NCI-H748 treated with DMSO at 0.1 percent for 48 hours (cell line): ENCODE measurements at regions not wholly inside any gene's neighbourhood (a gene's known extent, or its start where the extent isn't known, plus 50 kb on each side); places are given as distances from the start of the nearest gene placed in this dataset.

Source experiments
- DNase-seq: peaks from one replicate; lab custom pipeline; 2025; lab: John Stamatoyannopoulos, UW

DNA sequence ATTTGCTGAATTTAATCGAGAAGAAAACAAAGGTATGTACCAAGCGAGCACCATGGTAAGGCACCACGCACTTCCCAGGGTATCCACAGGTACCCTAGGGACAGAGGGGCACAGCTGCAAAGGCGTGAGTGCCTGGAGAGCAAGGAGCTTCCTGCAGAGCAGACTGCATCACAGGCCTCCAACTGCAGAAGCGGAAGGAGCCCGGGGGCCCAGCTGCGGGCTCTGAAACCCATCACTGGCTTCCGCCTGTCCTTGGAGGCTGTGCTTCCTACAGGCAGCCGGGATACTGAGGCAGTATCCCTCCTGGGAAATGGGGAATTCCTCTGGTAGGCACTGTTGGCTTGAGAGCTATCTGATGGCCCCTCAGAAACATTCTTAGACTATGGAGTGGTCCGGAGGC, 217.4 kb upstream of the GMDS start:
- no peak for DNase-seq

DNA sequence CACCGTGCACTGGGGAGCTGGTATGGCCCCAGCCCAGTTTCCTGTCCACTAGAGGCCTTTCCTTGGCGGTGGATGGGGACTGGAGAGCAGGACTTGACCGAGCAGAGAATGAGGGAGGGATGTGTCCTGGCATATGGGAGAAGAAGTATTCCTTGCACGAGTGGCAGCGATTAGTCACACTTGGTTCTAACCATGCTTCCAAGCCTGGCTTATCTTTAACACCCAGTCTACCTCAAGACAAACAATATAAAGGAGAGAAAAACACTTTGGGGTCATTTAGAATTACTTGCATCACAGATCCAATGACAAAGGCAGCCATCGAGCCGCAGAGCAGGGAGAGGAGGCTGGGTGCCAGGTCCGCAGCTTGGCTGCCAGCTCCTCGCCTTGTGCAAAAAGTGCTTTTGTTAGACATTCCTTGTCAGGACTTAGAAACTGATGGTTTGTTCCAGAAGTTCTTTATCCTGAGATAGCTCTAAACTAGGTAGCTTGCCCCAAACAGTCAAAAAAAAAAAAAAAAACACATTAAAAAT, 214.9 kb upstream of the GMDS start:
- no peak for DNase-seq

- no peak for DNase-seq
Observed at GRCh38 chr6:2454180-2454579, 208.8 kb upstream of the GMDS start.

- DNase-seq = peak; percentile 92
Observed at GRCh38 chr6:2450546-2450945, 205.1 kb upstream of the GMDS start.

GRCh38 chr6:2449572-2449940, 204.2 kb upstream of the GMDS start:
- DNase-seq = no peak

DNA sequence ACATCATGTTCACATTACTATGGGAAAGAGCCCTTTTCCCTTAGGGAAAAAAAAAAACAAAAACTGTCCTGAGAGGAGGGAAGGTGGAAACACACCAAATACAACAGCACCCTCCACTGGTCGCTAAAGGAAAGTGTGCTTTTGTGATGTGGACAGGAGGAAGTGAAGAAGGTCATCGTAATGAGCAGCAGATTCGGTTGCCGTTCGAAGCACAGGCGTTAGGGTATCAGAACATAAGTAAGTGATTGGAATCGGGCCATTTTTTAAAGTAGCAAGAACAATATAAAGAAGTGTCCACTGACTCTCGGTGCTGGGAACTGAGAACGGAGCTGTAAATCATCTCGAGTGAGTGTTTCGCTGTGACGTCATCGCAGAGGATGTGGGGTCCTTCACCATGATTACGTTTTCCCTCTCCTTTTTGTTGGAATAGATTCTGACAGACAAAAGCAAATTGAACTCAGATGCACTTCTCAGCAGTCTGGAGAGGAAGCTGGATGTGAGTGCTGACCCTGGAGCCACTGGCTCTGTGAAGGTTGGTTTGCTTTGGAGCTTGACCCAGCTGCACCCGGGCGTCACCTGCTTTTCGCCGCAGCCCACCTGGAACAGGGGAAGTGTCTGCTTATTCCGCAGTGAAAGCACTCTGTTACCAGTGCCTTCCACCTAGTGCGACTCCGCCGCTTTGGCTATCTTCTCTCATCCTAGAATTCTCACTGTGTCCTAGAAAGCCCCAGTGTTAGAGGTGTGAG, 203.6 kb upstream of the GMDS start:
- peak; percentile 94 for DNase-seq

DNA sequence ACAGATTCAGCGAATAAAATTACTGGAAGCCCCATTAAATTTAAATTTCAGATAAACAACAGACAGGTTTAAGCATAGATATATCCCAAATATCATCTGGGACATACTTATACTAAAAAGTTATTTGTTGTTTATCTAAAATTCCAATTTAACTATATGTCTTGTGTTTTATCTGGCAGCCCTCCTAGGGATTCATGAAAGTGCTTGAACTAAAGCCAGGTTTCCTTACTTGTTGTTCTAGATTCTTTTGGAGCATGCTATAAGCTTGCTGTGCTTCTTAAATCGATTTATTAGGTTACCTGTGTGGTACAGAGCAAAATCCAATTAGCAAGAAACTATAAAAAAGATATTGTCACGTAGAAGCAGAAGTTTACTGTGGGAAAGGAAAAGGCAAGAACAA, 202.5 kb upstream of the GMDS start:
- DNase-seq = no peak

- no peak for DNase-seq
Observed at GRCh38 chr6:2447318-2447920, 202.0 kb upstream of the GMDS start.

- no peak for DNase-seq
Observed at GRCh38 chr6:2441601-2442475, 196.4 kb upstream of the GMDS start.

- no peak for DNase-seq
Observed at GRCh38 chr6:2440516-2440915, 195.1 kb upstream of the GMDS start.

GRCh38 chr6:2439632-2440031, 194.2 kb upstream of the GMDS start:
- DNase-seq = no peak

DNA sequence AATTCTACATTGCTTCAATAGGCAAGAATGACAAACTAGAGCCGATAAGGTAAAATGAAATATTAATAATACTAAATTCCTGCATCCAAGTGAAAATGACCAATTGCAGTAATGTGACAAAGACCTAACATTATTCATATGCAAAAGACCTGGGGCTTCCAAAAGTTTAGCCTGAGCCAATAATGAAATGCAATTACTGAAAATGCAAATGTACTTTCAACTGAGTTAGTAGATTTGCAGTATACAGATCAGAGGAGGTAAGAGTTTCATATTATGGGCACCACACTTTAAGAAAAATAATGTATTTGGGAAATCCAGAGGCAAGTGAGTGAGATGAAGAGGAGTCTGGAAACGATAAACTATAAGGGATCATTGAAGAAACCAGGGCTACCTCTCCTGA, 193.7 kb upstream of the GMDS start:
- DNase-seq = no peak

- no peak for DNase-seq
Observed at GRCh38 chr6:2436410-2437154, 191.2 kb upstream of the GMDS start.

DNA sequence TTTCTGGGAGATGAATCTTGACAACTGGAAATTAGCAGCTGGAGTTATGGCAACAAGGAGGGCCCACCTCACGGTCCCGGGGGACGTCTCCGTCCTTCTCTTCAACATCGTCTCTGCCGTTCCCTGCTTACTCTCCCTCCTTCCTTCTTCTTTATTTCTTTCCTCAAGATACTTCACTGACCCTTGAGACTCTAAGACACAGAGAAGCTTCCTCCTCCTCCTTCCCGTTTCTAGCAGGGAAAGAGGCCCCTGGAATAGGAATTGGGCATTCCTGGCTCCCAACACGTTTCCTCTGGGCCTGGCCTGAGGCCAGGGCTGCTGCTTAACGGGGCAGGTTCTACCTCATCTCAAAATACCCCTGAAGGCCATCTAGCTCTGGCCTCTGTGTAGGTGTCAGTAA, 189.9 kb upstream of the GMDS start:
- DNase-seq = no peak

DNA sequence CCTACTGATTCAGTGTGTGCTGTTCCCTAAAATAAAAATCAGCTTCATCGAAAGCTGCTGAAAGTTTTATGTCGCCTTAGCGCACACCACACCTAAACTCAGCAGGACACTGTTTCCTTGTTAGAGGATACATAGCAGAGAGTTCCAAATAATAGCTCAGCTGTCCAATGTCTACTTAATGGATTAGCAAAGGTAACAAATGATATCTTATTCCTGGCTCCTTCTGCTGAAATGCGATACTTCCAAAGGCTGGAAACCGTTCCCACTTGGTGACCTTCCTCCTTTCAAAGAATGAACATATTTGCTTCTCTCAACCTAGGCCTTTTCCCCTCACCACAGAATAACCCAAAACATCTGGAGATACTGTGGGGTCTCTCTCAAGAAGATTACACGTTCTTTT, 189.5 kb upstream of the GMDS start:
- peak; percentile 15 for DNase-seq

- no peak for DNase-seq
Observed at GRCh38 chr6:2434116-2434515, 188.7 kb upstream of the GMDS start.

DNA sequence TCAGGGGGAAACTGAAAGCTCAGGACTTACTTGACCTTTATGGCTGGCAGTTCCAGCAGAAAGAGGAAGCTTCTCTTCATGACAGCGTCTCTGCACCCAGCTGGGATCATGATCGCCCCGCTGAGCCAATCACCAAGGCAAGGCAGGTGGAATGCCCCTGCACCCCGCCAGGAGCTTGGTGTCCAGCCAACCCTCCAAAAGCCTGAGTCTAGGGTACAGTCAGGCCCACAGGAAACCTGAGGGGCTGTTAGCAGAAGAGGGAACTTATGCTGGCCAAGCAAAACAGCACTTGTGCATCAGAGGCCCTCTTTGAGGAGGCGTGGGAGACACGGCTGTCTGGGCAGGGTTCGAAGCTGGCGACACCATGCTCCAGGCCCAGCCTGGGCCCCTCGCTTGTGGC, 188.3 kb upstream of the GMDS start:
- no peak for DNase-seq

GRCh38 chr6:2433266-2433665, 187.9 kb upstream of the GMDS start:
- DNase-seq = no peak

DNA sequence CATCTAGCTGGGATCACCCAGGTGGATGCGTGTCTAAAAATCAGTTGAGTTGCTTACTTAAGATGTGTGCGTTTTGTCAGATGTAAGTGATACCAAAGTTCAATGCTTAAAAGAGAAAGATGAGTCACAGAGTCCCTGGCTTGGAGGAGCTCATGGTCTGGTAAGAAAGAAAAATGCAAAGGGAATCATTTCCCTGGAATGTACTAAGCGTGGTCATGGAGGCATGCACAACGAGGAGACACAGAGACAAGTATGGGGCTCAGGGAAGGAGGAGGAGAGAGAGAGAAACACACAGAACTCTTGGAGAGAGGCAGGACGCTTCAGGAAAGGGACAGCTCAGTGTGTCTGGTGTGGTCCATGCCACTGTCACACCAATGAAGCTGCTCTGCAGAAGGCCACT, 186.9 kb upstream of the GMDS start:
- no peak for DNase-seq

GRCh38 chr6:2430612-2431011, 185.2 kb upstream of the GMDS start:
- no peak for DNase-seq

DNA sequence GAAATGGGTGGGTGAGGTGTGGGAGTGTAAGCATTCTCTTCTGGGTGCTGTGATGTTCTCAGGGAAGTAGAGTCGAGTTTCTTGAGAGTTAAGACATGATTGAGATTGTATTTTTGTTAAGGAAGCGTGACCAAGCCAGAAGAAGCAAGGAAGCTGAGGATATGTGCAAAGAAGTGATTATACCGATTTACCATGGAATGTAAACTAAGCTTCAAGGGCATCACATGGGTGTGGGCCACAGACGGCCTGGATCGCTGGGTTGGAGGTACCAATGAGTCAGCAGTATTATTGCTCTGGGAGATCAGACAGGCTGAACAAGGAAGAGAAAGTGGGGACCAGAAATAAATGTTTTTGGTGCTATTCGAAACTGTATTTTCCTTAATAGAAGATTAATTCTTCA, 184.1 kb upstream of the GMDS start:
- no peak for DNase-seq

DNA sequence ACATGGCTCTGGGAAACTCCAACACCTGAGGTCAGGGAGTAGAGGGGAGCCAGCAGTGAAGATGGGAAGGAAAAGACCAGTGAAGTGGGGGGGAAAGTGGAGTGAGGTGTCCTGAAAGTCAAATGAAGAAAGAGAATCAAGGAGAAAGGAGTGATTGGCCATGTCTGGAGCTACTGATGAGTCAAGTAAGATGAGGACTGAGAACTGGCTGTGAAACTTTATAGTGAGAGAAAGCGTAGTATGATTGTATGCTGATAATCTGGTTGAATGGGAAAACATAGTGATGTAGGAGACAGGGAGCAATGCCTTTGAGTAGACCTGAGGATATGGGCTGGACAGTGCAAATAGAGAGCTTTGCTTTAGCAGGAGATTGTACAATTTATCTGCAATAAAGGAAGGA, 183.6 kb upstream of the GMDS start:
- no peak for DNase-seq
